WTC11 (cell line): ENCODE measurements at regions not wholly inside any gene's neighbourhood (a gene's known extent, or its start where the extent isn't known, plus 50 kb on each side); places are given as distances from the start of the nearest gene placed in this dataset.

ENCODE experiments used
- CTCF ChIP-seq: fragments of 200-600 bp; IDR thresholded peaks from 2 replicates; pipeline ENCODE4 v1.8.0; 2022; ENCODE audit warnings: antibody characterized with exemption
- E2F5 ChIP-seq: sonication (generic); formaldehyde crosslinking; IDR thresholded peaks from 2 replicates; pipeline ENCODE4 v1.8.1; 2022; ENCODE audit warnings: mild to moderate bottlenecking, moderate library complexity, missing genetic modification reagents
- NR2C2 ChIP-seq: sonication (generic); formaldehyde crosslinking; IDR thresholded peaks from 2 replicates; pipeline ENCODE4 v1.8.0; 2022; ENCODE audit warnings: mild to moderate bottlenecking, missing genetic modification reagents
- STAT6 ChIP-seq: sonication (generic); formaldehyde crosslinking; conservative IDR thresholded peaks from 2 replicates; pipeline ENCODE4 v1.8.1; 2023; ENCODE audit warnings: mild to moderate bottlenecking, low read depth, missing genetic modification reagents, moderate library complexity

GRCh38 chr11:70916351-70916750 is 336.0 kb downstream of the SHANK2 start:
- TF ChIP-seq CTCF, result no peak
- no peak for TF ChIP-seq NR2C2
- no peak for TF ChIP-seq E2F5 (CRISPR knock-in tag)
- TF ChIP-seq STAT6 (CRISPR knock-in tag), result no peak
